Ishikawa (cell line): ENCODE measurements at regions not wholly inside any gene's neighbourhood (a gene's known extent, or its start where the extent isn't known, plus 50 kb on each side); places are given as distances from the start of the nearest gene placed in this dataset.

Experiments used
- CEBPB ChIP-seq: IDR thresholded peaks from 2 replicates; pipeline ENCODE4 v1.6.1; 2012
- EGR1 ChIP-seq: IDR thresholded peaks from 2 replicates; pipeline ENCODE4 v1.6.1; 2012
- EP300 ChIP-seq: IDR thresholded peaks from 2 replicates; pipeline ENCODE4 v1.6.1; 2012; ENCODE audit warnings: borderline replicate concordance
- FOXM1 ChIP-seq: IDR thresholded peaks from 2 replicates; pipeline ENCODE4 v1.6.1; 2012; ENCODE audit warnings: low read depth, borderline replicate concordance
- NFIC ChIP-seq: IDR thresholded peaks from 2 replicates; pipeline ENCODE4 v1.6.1; 2012
- RAD21 ChIP-seq: IDR thresholded peaks from 2 replicates; pipeline ENCODE4 v1.6.1; 2012; ENCODE audit warnings: low read depth
- TAF1 ChIP-seq: IDR thresholded peaks from 2 replicates; pipeline ENCODE4 v1.6.1; 2012; ENCODE audit warnings: low read depth, mild to moderate bottlenecking
- TCF12 ChIP-seq: IDR thresholded peaks from 2 replicates; pipeline ENCODE4 v1.6.1; 2012; ENCODE audit warnings: low read depth
- TEAD4 ChIP-seq: IDR thresholded peaks from 2 replicates; pipeline ENCODE4 v1.6.1; 2012
- YY1 ChIP-seq: IDR thresholded peaks from 2 replicates; pipeline ENCODE4 v1.6.1; 2012; ENCODE audit warnings: low read depth
- ZBTB7A ChIP-seq: IDR thresholded peaks from 2 replicates; pipeline ENCODE4 v1.6.1; 2012; ENCODE audit warnings: low read depth
- TF ChIP-seq, protein P1 (sequence below): IDR thresholded peaks from 2 replicates; pipeline ENCODE4 v1.6.1; 2012
- TF ChIP-seq, protein P2 (sequence below): IDR thresholded peaks from 2 replicates; pipeline ENCODE4 v1.6.1; 2012; ENCODE audit warnings: low read depth, mild to moderate bottlenecking
- TF ChIP-seq, protein P3 (sequence below): IDR thresholded peaks from 2 replicates; pipeline ENCODE4 v1.6.1; 2012

DNA sequence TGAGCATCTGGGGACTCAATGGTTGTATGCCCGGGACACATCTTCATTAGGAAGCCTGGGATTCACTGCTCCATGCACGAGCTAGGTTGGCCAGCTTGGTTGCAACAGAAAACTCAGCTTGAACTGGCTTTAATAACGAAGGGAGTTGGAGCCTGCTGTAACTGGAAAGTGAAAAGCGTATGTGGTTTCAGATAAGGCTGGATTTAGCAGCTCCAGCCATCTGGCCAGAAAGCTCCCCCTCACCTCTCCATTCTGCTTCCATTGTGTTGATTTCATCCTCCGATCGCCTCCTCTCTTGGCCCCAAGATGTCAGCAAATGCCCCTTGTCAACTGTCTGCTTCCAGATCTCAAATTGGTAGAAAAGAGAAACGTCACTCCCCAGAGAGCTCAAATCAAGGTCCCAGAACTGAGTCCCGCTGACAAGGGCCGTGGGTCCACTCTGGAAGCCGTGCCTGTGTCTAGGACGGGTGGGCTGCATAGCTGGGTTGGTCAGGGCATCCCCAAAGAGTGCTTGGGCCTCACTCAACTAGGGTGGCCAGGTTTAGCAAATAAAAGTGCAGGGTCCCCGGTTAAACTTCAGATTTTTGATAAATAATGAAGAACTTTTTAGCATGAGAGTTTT is 117.0 kb upstream of the PMEPA1 start:
- TF ChIP-seq RAD21 (no peak), YY1 (no peak), TCF12 (no peak), FOXM1 (no peak)
- TF ChIP-seq, protein P1, sequence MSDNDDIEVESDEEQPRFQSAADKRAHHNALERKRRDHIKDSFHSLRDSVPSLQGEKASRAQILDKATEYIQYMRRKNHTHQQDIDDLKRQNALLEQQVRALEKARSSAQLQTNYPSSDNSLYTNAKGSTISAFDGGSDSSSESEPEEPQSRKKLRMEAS: no peak
- TF ChIP-seq, protein P2, sequence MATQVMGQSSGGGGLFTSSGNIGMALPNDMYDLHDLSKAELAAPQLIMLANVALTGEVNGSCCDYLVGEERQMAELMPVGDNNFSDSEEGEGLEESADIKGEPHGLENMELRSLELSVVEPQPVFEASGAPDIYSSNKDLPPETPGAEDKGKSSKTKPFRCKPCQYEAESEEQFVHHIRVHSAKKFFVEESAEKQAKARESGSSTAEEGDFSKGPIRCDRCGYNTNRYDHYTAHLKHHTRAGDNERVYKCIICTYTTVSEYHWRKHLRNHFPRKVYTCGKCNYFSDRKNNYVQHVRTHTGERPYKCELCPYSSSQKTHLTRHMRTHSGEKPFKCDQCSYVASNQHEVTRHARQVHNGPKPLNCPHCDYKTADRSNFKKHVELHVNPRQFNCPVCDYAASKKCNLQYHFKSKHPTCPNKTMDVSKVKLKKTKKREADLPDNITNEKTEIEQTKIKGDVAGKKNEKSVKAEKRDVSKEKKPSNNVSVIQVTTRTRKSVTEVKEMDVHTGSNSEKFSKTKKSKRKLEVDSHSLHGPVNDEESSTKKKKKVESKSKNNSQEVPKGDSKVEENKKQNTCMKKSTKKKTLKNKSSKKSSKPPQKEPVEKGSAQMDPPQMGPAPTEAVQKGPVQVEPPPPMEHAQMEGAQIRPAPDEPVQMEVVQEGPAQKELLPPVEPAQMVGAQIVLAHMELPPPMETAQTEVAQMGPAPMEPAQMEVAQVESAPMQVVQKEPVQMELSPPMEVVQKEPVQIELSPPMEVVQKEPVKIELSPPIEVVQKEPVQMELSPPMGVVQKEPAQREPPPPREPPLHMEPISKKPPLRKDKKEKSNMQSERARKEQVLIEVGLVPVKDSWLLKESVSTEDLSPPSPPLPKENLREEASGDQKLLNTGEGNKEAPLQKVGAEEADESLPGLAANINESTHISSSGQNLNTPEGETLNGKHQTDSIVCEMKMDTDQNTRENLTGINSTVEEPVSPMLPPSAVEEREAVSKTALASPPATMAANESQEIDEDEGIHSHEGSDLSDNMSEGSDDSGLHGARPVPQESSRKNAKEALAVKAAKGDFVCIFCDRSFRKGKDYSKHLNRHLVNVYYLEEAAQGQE: no peak

DNA sequence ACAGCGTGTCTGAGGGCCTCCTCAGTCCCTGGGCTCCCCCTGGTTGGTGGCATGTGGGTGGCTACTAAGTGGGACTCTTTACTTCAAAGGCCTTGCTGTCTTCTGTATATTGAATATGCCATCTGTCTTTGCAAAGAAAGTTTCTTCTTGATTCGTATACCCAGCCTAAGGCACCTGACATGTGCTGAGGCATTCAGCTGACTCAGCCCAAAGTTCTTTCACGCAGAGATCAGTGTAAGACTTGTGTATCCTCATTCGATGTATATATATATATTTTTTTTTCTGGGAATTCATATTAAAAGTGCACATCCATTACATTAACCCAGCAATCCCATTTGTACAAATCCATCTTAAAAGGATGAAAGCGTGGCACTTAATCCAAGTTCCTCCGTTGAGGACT is 115.1 kb upstream of the PMEPA1 start:
- TF ChIP-seq EGR1 (no peak), TCF12 (no peak)
- TF ChIP-seq, protein P1: no peak

DNA sequence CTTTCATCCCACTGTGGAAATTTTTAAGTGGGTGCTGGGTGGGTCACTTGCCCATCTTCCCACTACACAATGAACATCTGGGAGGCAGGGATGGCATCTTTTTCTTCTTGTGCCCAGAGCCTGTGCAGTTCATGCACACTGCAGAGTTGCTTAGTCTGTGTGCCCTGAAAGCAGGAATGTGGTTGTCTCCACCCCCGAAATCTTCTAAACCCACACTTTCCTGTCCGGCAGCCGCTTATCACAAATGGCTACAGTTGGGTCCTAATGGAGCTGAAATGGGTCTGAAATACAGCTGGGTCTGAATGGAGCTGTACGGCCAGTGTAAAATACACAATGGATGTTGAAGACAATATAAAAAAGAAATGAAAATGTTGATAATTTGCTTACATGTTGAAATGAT is 112.1 kb upstream of the PMEPA1 start:
- TF ChIP-seq RAD21: no peak
- no peak for TF ChIP-seq ZBTB7A
- TF ChIP-seq, protein P1: no peak
- TF ChIP-seq TCF12: no peak
- TF ChIP-seq, protein P2: no peak
- TF ChIP-seq FOXM1: no peak
- no peak for TF ChIP-seq NFIC

DNA sequence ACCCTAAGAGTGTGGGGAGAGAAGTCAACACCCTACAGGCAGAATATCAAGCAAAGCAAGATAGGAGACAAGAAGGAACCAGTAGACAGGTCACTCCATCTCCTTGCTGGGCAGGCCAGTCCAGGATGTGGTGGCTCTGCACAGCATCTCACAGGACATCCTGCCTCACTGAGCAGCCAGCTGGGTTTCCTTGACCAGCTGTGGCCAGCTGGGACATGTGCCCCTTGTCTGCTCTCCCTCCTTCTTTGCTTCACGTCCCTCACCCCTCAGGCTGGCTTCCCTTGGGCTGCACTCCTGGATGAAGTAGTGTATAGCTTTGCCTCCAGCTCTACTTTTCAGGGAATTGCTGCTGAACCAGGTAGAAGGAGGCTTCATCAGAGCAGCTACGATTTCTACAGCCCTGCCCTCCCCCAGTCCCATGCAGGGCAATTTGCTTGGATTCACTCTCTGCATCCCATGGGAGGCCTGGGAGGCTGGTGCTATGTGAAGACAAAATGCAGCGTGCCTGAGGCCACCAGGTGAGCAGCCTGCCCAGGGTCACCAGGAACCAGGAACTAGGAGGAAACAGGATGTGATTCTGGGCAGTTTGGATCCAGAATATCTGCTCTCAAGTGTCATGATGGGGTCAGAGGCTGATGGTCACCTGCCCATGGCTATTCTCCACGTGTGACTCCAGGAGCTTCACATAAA is 110.0 kb upstream of the PMEPA1 start:
- TF ChIP-seq, protein P2: no peak
- TF ChIP-seq NFIC (no peak), ZBTB7A (no peak), RAD21 (no peak)

DNA sequence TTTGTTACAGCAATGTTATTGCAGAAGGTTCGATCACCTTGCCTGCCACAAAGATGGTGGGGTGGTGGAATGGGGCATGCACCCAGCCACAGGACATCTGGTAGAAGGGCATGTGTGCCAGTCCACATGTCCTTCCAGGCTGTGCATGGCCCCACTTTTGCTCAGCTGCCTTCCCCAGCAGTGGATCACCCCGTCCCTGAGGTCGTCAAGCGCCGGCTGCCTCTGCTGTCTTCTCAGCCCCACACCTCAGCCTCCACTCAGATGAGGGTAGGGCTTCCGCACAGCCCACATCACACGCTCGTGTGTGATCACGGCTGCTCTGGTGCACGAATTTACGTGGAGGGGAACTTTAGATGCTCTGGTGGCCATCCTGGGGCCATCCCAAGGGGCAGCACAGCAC is 109.5 kb upstream of the PMEPA1 start:
- TF ChIP-seq FOXM1 (no peak), EGR1 (no peak), NFIC (no peak), ZBTB7A (no peak), YY1 (no peak), CEBPB (no peak), TAF1 (no peak), RAD21 (no peak), EP300 (no peak), TEAD4 (no peak)
- TF ChIP-seq, protein P1: no peak
- TF ChIP-seq, protein P3, sequence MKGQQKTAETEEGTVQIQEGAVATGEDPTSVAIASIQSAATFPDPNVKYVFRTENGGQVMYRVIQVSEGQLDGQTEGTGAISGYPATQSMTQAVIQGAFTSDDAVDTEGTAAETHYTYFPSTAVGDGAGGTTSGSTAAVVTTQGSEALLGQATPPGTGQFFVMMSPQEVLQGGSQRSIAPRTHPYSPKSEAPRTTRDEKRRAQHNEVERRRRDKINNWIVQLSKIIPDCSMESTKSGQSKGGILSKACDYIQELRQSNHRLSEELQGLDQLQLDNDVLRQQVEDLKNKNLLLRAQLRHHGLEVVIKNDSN: no peak
- TF ChIP-seq, protein P2: no peak
